Urothelium cell line (cell line): ENCODE measurements at regions not wholly inside any gene's neighbourhood (a gene's known extent, or its start where the extent isn't known, plus 50 kb on each side); places are given as distances from the start of the nearest gene placed in this dataset.
"Not testable (repeated sequence)": the region's sequence is repeated elsewhere in the genome, so short reads cannot be mapped to it uniquely, and the experiment has no call there.

ENCODE experiments used
- DNase-seq: peaks from one replicate; pipeline ENCODE4 v3.0.0; 2011; ENCODE audit warnings: low spot score, mixed read lengths
- FAIRE-seq: peaks from 2 replicates; lab custom pipeline; 2011; peaks lifted over from hg19 to GRCh38; lab: Jason Lieb, UNC

DNA sequence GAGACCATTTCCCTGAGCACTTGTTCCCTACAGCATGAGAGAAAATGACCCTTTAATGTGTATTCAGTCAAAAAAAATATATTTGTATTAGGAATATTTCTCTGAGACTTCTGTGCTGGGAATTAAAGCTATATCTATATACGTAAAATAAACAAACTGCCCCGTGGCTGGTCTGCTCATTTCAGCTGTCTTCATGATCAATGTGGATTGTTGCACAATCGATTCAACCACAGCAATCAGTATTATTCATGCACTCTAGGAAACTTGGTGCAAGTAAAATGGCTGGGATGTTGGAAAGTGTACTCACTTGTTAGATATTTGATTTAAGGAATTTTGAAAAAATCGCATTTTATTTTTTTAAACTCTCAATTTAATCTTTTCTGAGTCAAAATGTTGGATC is 307.9 kb upstream of the ZFP42 start:
- FAIRE-seq (no peak), DNase-seq (no peak)

DNA sequence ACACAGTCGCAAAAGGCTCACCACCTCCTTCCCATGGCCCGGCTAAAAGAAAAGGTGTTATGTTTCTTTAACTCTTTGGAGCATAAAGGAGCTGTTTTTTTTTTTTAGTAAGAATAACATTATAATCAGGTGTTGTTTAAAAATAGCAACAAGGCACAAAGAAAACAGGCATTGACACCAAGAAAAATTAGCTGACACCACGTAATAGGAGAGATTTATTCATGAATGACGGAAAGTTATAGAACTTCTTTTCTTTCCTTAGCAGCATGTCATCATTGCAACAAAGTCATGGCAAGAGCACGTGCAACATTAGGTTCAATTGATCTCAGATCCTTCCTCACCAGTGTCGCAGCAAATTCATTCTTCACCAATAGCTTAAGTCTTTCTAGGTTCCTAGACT is 302.9 kb upstream of the ZFP42 start:
- FAIRE-seq (no peak), DNase-seq (no peak)

DNA sequence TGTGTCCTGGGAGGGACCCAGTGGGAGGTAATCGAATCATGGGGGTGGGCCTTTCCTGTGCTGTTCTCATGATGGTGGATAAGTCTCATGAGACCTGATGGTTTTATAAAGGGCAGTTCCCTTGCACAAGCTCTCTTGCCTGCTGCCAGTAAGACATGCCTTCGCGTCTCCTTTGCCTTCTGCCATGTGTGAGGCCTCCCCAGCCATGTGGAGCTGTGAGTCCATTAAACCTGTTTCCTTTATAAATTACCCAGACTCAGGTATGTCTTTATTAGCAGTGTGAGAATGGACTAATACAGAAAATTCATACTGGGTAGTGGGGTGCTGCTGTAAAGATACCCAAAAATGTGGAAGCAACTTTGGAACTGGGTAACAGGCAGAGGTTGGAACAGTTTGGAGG is 300.0 kb upstream of the ZFP42 start:
- FAIRE-seq = not testable (repeated sequence)

DNA sequence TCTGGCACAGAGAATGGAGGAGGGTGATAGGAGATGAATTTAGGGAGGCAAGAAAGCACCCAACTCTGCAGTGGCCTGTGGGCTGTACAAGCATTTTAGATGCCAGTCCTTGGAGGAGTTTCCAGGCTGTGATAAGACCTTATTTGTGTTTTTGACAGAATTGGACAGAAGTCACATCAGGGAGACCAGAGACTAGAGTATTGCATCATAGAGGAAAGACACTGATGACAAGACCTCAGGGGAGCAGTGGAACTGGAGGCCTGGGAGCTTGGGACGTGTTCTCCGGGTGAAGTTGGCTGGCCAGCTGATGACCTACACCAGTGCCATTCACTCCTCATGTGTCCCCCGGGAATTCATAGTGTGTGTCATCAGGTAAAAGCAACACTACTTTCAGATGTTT is 284.0 kb upstream of the ZFP42 start:
- FAIRE-seq (no peak), DNase-seq (no peak)

More for the DNA sequence above, 300.0 kb upstream of the ZFP42 start:
- DNase-seq = not testable (repeated sequence)

DNA sequence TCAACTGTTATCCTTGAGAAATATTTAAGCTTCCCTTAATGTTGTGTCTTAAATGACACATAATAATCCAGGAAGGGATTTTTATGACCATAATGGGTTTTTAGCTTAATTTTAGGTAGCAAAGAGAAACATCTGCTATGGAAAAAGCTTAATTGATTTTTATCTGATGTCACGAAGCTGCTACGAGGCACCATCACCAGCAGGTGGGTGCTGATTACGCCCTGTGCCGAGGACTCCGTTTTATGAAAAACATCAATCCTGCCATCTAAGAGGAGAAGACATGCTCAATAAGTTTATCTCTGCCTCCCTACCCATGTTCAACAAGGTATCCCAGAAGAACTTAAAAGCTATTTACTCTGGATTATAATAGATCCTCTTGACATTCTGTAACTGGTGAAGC is 280.6 kb upstream of the ZFP42 start:
- DNase-seq = no peak
- no peak for FAIRE-seq

DNA sequence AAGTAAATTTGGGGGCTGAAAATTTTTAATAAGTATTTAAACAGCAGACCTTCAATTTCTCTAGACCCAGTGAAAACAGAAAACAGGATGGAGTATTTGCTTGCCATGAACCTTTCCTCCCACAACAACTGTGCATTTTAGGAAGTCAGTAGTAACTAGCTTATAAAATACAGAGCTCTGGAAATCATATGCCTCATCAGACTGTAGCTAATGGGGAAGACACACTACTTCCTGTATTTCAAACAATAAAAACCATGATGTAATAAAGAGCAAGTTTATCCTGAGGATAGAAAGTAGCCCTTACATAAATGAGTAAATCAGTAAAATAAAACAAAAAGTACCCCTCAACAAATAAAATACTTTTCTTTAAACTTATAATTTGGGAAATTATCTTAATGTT is 280.1 kb upstream of the ZFP42 start:
- FAIRE-seq (no peak), DNase-seq (no peak)

DNA sequence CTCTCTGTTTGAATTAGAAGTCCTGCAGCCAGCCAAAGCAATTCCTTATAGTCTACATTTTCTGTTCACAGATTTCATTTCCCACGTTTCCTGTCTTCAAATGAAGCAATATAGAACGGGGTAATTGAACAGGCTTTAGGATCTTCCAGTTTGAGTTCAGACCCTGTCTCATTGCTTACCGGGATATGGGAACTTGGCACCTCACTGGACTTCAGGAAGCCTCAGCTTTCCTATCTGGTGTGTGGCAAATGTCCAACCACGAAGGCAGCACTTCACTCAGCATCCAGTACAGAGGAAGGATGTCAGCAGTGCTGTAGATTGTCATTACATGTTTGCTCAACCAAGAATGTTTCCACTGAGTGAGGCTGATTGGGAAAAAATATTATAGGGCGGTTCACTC is 271.1 kb upstream of the ZFP42 start:
- no peak for FAIRE-seq
- no peak for DNase-seq

DNA sequence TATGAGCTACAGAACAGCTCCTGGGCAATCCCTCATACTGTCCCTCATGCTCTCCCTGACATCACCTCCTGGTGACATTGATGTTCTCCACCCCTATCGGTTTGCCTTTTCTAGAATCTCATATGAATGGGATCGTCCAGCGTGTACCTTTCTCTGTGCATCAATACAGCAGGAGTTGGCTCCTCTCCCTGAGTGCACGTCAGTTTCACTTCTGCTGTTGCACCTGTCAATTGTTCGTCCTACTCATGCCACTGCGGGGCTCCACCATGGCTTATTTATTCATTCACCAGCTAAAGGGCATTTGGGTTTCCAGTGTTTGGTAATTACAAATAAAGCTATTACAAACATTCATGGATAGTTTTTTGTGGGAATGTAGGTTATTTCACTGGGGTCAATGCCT is 269.1 kb upstream of the ZFP42 start:
- no peak for DNase-seq
- no peak for FAIRE-seq

DNA sequence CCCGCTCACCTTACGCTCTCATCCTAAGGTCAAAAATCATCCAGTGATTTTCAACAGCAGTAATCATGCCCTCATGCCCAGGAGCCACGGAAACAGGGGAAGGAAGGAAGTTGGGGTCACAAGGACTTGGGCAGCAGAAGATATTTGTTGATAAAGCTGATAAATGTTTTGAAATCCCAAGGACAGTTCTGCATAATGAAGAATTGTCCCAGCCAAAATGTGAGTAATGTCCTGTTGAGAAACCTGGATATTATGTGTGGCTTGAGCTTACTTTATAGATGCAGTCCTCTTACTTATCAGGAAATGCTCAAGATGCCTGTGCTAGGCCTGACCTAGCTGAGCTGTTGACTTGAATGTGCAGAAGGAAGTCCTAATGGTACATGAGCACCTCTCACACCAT is 263.0 kb upstream of the ZFP42 start:
- no peak for DNase-seq
- no peak for FAIRE-seq

DNA sequence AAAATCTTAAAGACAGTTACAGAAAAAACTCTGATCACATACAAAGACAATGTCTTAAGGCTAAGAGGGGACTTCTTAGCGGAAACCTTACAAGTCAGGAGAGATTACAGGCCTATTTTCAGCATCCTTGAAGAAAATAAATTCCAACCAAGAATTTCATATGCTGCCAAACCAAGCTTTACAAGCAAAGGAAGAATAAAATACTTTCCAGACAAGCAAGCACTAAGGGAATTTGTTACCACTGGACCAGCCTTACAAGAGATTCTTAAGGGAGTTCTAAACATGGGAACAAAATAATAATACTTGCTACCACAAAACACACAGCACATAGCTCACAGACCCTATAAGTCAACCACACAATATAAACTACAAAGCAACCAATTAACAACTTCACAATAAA is 255.8 kb upstream of the ZFP42 start:
- FAIRE-seq = no peak
- DNase-seq = no peak

DNA sequence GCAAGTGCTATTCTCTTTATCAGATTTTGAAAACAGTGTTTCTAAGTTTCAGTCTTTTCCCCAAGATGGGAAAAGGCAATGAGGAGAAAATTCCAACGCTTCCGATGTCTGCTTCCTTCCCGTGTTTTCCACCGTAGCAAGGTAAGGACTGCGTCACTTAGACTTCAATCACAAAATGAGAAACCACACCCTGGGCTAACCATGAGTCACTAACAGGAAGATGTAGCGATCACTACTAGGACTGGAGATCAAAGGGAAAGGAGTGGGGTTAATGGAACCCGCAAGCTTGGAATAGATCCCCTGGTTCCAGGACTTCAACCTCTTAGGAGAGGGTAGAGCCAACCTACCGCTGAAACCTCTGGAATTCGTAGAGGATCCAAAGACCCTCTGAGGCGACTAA is 250.7 kb upstream of the ZFP42 start:
- DNase-seq (no peak), FAIRE-seq (no peak)

DNA sequence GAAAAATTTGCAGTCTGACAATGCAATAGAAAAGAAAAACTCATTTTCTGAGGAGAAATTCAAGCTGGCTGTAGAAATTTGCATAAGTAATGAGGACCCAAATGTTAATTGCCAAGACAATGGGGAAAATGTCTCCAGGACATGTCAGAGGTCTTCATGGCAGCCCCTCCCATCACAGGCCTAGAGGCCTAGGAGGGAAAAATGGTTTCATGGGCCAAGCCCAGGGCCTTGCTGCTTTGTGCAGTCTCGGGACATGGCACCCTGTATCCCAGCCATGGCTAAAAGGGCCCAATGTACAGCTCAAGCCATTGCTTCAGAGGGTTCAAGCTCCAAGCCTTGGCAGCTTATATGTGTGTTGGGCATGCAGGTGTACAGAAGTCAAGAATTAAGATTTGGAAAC is 244.9 kb upstream of the ZFP42 start:
- FAIRE-seq = not testable (repeated sequence)

DNA sequence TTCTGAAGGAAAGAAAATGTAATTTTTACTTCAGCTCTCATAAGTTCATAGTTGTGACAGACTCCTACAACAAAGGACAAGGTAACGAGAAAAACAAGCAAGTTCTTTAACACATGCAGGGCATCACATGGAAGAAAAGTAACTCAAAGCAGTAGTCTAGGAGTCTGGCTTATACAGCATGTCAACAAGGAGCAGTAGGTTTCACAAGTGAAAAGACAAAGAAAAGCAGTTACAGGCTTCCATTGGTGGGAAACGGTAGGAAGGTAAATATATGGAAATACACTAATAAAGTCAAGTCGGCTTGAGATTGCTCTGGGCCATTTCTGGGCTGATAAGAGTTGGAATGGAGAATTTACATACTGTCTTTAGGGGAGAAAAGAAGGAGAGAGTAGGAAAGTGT is 228.4 kb upstream of the ZFP42 start:
- FAIRE-seq = no peak
- DNase-seq = no peak

More for the DNA sequence above, 244.9 kb upstream of the ZFP42 start:
- DNase-seq = not testable (repeated sequence)

DNA sequence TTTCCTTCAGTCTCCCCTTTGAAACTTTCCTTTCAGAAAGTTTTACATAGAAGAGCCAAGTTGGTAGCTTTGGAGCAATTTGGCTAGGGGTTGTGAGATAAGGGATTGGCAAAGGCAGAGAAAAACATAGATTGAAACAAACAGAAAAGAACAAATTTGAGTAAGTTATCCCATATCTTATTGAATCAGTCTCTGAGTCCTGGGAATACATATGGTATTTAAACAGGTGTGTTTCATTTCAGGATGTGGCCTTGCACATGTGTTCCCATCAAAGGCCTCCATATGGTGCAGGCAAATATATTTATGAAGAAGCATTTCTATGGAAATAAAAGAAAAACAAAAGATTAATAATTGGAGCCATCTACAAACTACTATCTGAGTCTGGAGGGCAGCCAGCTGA is 227.9 kb upstream of the ZFP42 start:
- FAIRE-seq (no peak), DNase-seq (no peak)

DNA sequence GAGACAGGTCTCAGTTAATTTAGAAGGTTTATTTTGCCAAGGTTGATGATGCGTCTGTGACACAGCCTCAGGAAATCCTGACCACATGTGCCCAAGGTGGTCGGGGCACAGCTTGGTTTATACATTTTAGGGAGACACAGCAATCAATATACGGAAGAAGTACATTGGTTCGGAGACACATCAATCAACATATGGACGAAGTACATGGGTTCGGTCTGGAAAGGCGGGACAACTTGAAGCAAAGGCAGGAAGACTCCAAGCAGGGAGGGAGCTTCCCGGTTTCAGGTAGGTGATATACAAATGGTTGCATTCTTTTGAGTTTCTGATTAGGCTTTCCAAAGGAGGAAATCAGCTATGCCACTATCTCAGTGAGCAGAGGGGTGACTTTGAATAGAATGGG is 225.2 kb upstream of the ZFP42 start:
- no peak for DNase-seq
- FAIRE-seq = no peak

DNA sequence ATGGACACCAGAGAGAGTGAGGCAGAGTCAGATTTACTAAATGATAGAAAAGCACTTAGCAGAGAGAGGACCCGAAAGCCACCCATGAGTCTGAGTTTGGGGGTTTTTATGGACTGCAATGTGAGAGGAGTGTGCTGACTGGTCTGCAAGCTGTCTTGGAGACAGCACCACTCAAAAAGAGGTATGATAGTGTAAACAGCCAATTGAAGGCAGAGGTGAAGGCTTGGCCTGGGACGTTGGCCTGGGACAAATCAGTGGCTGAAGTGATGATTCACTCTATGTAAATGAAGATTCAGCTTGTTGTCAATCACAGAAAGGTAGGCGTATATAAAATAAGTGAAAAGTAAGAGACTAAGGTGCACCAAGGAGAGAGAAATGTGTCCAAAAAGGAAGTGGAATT is 217.6 kb upstream of the ZFP42 start:
- DNase-seq (no peak), FAIRE-seq (no peak)

DNA sequence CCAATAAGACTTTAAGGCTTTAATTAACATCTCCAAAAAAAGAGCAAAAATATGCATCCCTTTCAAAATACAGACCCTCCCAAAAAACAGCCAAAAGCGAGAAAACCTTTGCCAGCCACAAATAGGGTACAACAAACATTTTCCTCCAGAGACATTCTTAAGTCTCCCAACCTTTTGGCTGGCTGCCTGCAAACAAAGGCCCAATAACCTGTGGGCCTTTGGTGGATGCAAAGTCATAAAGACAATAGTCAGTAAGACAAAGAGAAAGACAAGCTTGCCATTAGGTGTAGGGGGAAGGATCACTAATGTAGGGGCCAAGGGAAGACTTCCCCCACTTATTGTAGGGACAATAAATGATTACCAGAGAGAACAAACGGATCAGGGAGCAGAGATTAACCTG is 215.5 kb upstream of the ZFP42 start:
- FAIRE-seq = no peak
- DNase-seq = no peak

DNA sequence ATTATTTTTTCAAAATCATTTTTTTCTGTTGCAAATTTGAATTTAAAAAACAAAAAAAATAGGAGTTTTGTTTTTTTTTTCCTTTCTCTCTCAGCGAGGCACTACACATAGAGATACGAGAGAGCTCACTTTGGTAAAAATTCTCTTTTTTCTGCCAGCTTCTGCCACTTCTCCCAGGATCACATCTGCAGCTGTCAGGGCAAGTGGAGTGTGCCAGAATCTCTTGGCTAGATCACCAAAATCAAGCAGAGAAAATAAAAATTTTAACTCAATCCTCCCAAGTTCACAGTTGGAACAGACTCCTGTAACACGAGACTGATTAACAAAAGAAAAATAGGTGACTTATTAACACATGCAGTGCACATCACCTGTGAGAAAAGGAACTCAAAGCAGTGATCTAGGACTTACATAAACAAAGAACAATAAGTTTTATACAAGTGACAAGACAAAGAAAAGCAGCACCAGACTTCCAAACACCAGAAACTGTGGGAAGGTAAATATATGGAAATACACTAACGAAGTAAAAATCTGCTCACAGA is 213.2 kb upstream of the ZFP42 start:
- FAIRE-seq = no peak
- DNase-seq = no peak

DNA sequence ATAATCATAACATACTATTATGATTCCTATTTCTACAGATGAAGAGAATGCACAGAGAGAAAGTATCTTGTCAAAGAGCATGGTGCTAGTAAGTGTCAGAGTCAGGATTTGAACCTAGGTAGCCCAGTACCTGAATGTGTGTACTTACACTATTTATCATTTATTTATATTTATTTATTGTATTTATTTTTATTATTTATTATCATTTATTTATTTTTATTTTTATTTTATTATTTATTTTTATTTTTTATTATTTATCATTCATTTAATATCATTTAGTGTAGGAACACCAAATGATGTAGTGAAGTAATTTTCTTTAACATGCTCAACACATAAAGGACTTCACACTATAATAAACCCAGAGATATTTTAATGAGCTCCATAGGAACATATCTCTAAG is 209.4 kb upstream of the ZFP42 start:
- no peak for FAIRE-seq
- no peak for DNase-seq

DNA sequence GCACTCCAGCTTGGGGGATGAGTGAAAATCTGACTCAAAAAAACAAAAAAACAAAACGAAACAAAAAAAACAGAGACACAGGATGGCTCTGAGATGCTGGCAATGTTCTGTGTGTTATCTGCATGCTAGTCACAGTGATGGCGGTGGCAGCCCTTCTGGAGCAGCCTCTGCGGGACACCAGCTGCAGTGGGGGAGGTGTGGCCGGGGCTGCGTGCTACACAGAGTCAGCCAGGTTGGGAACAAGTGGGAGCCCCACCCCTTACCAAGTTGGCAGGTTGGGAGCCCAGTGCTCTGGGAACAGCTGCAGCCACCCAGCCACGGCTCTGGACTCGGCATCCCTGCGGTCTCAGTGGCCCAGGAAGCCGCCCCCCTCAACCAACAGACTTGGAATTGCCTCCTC is 206.5 kb upstream of the ZFP42 start:
- no peak for FAIRE-seq

DNA sequence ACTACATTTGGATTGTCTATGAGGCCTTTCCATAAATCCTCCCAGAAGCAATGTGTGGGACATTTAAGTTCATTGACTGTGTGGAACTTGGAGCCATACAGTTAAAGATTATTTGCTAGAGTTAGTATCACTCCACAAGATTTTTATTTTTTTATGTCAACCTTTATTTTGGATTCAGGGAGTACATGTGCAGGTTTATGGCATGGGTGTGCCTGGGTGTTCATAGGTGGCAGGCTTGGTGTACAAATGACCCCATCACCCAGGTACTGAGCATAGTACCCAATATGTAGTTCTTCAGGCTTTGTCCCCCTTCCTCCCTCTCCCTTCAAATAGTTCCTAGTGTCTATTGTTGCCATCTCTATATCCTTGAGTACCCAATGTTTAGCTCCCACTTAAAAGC is 199.8 kb upstream of the ZFP42 start:
- FAIRE-seq = no peak
- DNase-seq = no peak

More for the DNA sequence above, 206.5 kb upstream of the ZFP42 start:
- no peak for DNase-seq

DNA sequence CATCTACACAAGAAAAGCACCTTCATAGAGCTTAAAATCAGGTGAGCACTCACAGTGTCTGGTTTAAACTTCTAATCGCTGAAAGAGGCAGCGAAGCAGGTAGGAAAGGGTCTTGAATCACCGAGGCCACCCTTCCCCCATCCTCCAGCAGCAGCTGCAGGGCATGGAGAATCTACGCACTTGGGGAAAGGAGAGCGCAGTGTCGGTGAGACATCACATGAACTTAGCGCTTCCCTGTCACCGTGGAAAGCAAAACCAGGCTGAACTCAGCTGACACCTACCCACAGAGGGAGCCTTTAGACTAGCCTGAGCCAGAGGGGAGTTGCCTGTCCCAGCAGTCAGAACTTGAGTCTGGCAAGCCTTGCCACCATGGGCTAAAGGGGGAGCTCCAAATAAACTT is 197.2 kb upstream of the ZFP42 start:
- FAIRE-seq = no peak

DNA sequence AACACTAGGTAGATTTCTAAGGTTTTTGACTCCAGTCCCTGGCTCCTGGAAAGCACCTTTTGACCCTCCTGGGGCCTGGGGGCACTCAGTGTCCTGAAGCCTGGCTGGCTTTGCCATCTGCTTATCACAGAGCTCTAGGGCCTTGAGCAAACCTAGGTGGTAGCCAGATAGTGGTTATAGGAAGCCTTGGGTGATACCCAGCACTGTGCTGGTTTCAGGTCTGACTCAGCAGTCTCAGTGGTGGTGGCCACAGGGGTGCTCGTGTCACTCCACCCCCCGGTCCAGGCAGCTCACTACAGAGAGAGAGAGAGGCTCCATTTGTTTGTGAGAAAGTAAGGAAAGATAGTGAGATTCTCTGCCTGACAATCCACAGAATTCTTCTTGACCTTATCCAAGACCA is 195.8 kb upstream of the ZFP42 start:
- DNase-seq = no peak
- no peak for FAIRE-seq

More for the DNA sequence above, 197.2 kb upstream of the ZFP42 start:
- no peak for DNase-seq

DNA sequence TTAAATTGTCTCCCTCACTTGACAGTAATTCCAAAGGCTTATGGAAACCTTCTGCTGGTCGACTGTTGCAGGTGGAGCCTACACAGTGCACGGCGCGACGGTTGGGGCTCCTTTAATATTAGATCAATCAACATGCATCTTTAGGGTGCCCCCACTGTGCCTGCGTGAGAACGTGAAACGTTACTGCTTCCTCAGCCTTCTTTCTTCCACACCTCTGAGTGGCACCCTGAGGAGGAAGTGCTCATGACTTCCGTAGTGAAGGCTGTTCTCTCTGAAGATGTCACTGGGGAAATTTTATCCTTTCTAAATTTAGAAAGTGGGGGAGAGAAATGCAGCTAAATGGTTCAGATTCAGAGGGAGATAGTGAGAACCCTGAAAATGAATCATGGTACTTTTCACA is 184.0 kb upstream of the ZFP42 start:
- DNase-seq = no peak
- FAIRE-seq = no peak
